IMR-90 (cell line): ENCODE measurements at regions not wholly inside any gene's neighbourhood (a gene's known extent, or its start where the extent isn't known, plus 50 kb on each side); places are given as distances from the start of the nearest gene placed in this dataset.

ENCODE experiments used
- ATAC-seq: fragments of 200-7000 bp; cut with Tn5 transposase; 2 replicates; pipeline ENCODE4 v1.9.1; 2020; ENCODE audit warnings: low read depth, mild to moderate bottlenecking, moderate library complexity
- BruUV-seq: library from RNA; stranded (reverse); fragments of 400-500 nt; replicated peaks from 2 replicates; lab custom pipeline; 2021; lab: Mats Ljungman, UMichigan
- CTCF ChIA-PET: fragments of 300-600 bp; formaldehyde crosslinking; extraction: SDS; loops from one replicate; lab custom pipeline; 2021; ENCODE audit warnings: antibody characterized with exemption; lab: Yijun Ruan, JAX
- POLR2A ChIA-PET: fragments of 300-600 bp; sonication (Branson Sonifier 250); formaldehyde crosslinking; loops from one replicate; lab custom pipeline; 2022; ENCODE audit warnings: antibody characterized with exemption; ENCODE audit not compliant: unreplicated experiment; lab: Charles Lee
- DNase-seq: peaks from one replicate; pipeline ENCODE4 v3.0.0; 2013
- H2AFZ ChIP-seq: replicated peaks from 2 replicates; pipeline ENCODE3; 2013; ENCODE audit warnings: low read length, mild to moderate bottlenecking; ENCODE audit not compliant: poor library complexity
- H2AK5ac ChIP-seq: 2 replicates; pipeline ENCODE4 v1.6.1; 2013; ENCODE audit warnings: low read depth, low read length, inconsistent platforms
- H2AK9ac ChIP-seq: replicated peaks from 2 replicates; pipeline ENCODE3; 2013; ENCODE audit warnings: mild to moderate bottlenecking, low read depth, low read length, moderate library complexity; ENCODE audit not compliant: poor library complexity
- H2BK120ac ChIP-seq: 2 replicates; pipeline ENCODE4 v1.6.1; 2013; ENCODE audit warnings: low read depth, low read length, inconsistent platforms
- H2BK15ac ChIP-seq: 3 replicates; pipeline ENCODE4 v1.6.1; 2013; ENCODE audit warnings: low read depth, low read length, inconsistent platforms
- H2BK20ac ChIP-seq: 2 replicates; pipeline ENCODE4 v1.6.1; 2013; ENCODE audit warnings: low read depth, mild to moderate bottlenecking, inconsistent platforms, low read length, moderate library complexity
- H2BK5ac ChIP-seq: 2 replicates; pipeline ENCODE4 v1.6.1; 2013; ENCODE audit warnings: mild to moderate bottlenecking, low read depth, low read length, inconsistent platforms; ENCODE audit not compliant: poor library complexity, severe bottlenecking
- H3K14ac ChIP-seq: replicated peaks from 2 replicates; pipeline ENCODE4 v1.6.1; 2013; ENCODE audit warnings: low read depth, low read length, inconsistent platforms
- H3K18ac ChIP-seq: 2 replicates; pipeline ENCODE4 v1.6.1; 2013; ENCODE audit warnings: low read depth, low read length, control low read depth
- H3K23ac ChIP-seq: 2 replicates; pipeline ENCODE4 v1.6.1; 2013; ENCODE audit warnings: low read depth, low read length, inconsistent platforms
- H3K27ac ChIP-seq: 2 replicates; pipeline ENCODE4 v1.5.1; 2013; ENCODE audit warnings: mild to moderate bottlenecking, control low read depth, low read length; ENCODE audit not compliant: insufficient read depth
- H3K27me3 ChIP-seq: 2 replicates; pipeline ENCODE4 v1.6.1; 2013; ENCODE audit warnings: low read length; ENCODE audit not compliant: control insufficient read depth, insufficient read depth
- H3K36me3 ChIP-seq: 2 replicates; pipeline ENCODE4 v1.6.1; 2013; ENCODE audit warnings: low read length, mixed read lengths; ENCODE audit not compliant: control insufficient read depth, insufficient read depth
- H3K4ac ChIP-seq: 2 replicates; pipeline ENCODE4 v1.6.1; 2013; ENCODE audit warnings: low read depth, low read length, inconsistent platforms
- H3K4me1 ChIP-seq: 2 replicates; pipeline ENCODE4 v1.6.1; 2013; ENCODE audit warnings: low read length, mixed read lengths; ENCODE audit not compliant: control insufficient read depth, insufficient read depth
- H3K4me2 ChIP-seq: 2 replicates; pipeline ENCODE4 v1.6.1; 2013; ENCODE audit warnings: low read depth, mild to moderate bottlenecking, control low read depth, low read length, moderate library complexity
- H3K4me3 ChIP-seq: 2 replicates; pipeline ENCODE4 v1.5.1; 2013; ENCODE audit warnings: low read depth, mild to moderate bottlenecking, control low read depth, low read length, moderate library complexity; ENCODE audit not compliant: insufficient read depth
- H3K56ac ChIP-seq: 2 replicates; pipeline ENCODE4 v1.6.1; 2013; ENCODE audit warnings: low read length, inconsistent platforms; ENCODE audit not compliant: insufficient read depth; ENCODE audit errors: extremely low read depth
- H3K79me1 ChIP-seq, 2 experiments: 2 replicates each; pipeline ENCODE4 v1.6.1; 2013; ENCODE audit warnings: low read length in 2 of 2, inconsistent platforms in 1 of 2, low read depth in 1 of 2
- H3K9ac ChIP-seq: 2 replicates; pipeline ENCODE4 v1.6.1; 2013; ENCODE audit warnings: low read depth, low read length, control low read depth
- H3K9me1 ChIP-seq: 2 replicates; pipeline ENCODE4 v1.6.1; 2013; ENCODE audit warnings: low read length, inconsistent platforms; ENCODE audit not compliant: insufficient read depth
- H3K9me3 ChIP-seq: 2 replicates; pipeline ENCODE4 v1.6.1; 2013; ENCODE audit warnings: low read length; ENCODE audit not compliant: control insufficient read depth, insufficient read depth
- H4K20me1 ChIP-seq: 2 replicates; pipeline ENCODE4 v1.6.1; 2013; ENCODE audit warnings: low read length, inconsistent platforms; ENCODE audit not compliant: insufficient read depth
- H4K5ac ChIP-seq: 2 replicates; pipeline ENCODE4 v1.6.1; 2013; ENCODE audit warnings: mild to moderate bottlenecking, low read depth, low read length, control low read depth
- H4K8ac ChIP-seq, 2 experiments: 2 replicates each; pipeline ENCODE4 v1.6.1; 2013; ENCODE audit warnings: low read depth in 2 of 2, low read length in 2 of 2, control low read depth in 1 of 2, inconsistent platforms in 1 of 2
- H4K91ac ChIP-seq: 2 replicates; pipeline ENCODE4 v1.6.1; 2013; ENCODE audit warnings: low read depth, low read length, inconsistent platforms; ENCODE audit not compliant: insufficient read depth
- MAFK ChIP-seq: IDR thresholded peaks from 2 replicates; pipeline ENCODE4 v1.6.1; 2012; ENCODE audit warnings: low read depth, low read length, improper control_type of control experiment
- MAZ ChIP-seq: IDR thresholded peaks from 2 replicates; pipeline ENCODE4 v1.6.1; 2012; ENCODE audit warnings: low read depth, mild to moderate bottlenecking, low read length, improper control_type of control experiment, moderate library complexity, borderline replicate concordance
- MXI1 ChIP-seq: IDR thresholded peaks from 2 replicates; pipeline ENCODE4 v1.6.1; 2012; ENCODE audit warnings: low read depth, mild to moderate bottlenecking, low read length, moderate library complexity, borderline replicate concordance
- POLR2A ChIP-seq: IDR thresholded peaks from 2 replicates; pipeline ENCODE4 v1.6.1; 2012; ENCODE audit warnings: mild to moderate bottlenecking, low read depth, low read length
- RAD21 ChIP-seq: IDR thresholded peaks from 2 replicates; pipeline ENCODE4 v1.6.1; 2012; ENCODE audit warnings: low read length, improper control_type of control experiment
- SMC3 ChIP-seq: fragments of 150-350 bp; IDR thresholded peaks from 2 replicates; pipeline ENCODE4 v1.6.1; 2016; ENCODE audit warnings: low read depth, mild to moderate bottlenecking, antibody characterized with exemption, low read length, moderate library complexity
- USF2 ChIP-seq: fragments of 150-350 bp; IDR thresholded peaks from 2 replicates; pipeline ENCODE4 v1.6.1; 2017; ENCODE audit warnings: mild to moderate bottlenecking, antibody characterized with exemption, low read length, low read depth
- dilution Hi-C: fragments of 300-500 bp; cut with HindIII; formaldehyde crosslinking; loops from one replicate; pipeline ENCODE4 v1.14.3; 2018; ENCODE audit warnings: low sequenced_read_pairs; ENCODE audit not compliant: unreplicated experiment
- in situ Hi-C: fragments of 300-500 bp; cut with MboI; formaldehyde crosslinking; loops from 3 replicates; pipeline ENCODE4 v1.14.3; 2019; ENCODE audit warnings: low sequenced_read_pairs, inconsistent platforms, mixed read lengths
- intact Hi-C: fragments of 100-400 bp; cut with micrococcal nuclease; formaldehyde crosslinking; loops from 2 replicates; pipeline ENCODE4 v1.10.0; 2022

GRCh38 chr14:39576258-39576657, 144.0 kb upstream of the FBXO33 start:
- Histone ChIP-seq H4K8ac (no peak overlapping the region), H3K9me1 (no peaks in the 10 kb centered on the region), H3K9me3 (peaks cover 9% of the 10 kb centered on the region), H2BK5ac (no peak overlapping the region), H4K20me1 (no peaks in the 10 kb centered on the region), H3K27me3 (no peaks in the 10 kb centered on the region), H3K18ac (no peak overlapping the region), H2AFZ (no peak overlapping the region), H2BK20ac (no peak overlapping the region), H3K4ac (no peak overlapping the region), H3K56ac (no peak overlapping the region), H3K27ac (no peak overlapping the region), H3K14ac (no peak overlapping the region), H3K4me1 (no peaks in the 10 kb centered on the region), H3K4me3 (no peak overlapping the region), H3K79me1 (no peaks in the 10 kb centered on the region), H2AK9ac (no peak overlapping the region), H4K91ac (no peak overlapping the region), H3K36me3 (no peaks in the 10 kb centered on the region), H3K4me2 (no peak overlapping the region), H2BK15ac (no peak overlapping the region), H2BK120ac (no peak overlapping the region), H3K23ac (no peak overlapping the region), H2AK5ac (no peak overlapping the region), H3K9ac (no peak overlapping the region), H4K5ac (no peak overlapping the region)
- intact Hi-C loops (no loop called here), dilution Hi-C loops (no loop called here), in situ Hi-C loops (no loop called here)
- CTCF ChIA-PET: no interaction called here
- POLR2A ChIA-PET: no interaction called here
- TF ChIP-seq MAFK (no peak), SMC3 (no peak), POLR2A (no peak), USF2 (no peak), MXI1 (no peak), RAD21 (no peak), MAZ (no peak)
- no TSS peak for BruUV-seq
- ATAC-seq (no peak), DNase-seq (no peak)
